Urothelium cell line (cell line): ENCODE measurements at regions not wholly inside any gene's neighbourhood (a gene's known extent, or its start where the extent isn't known, plus 50 kb on each side); places are given as distances from the start of the nearest gene placed in this dataset.

Experiments used
- DNase-seq: peaks from one replicate; pipeline ENCODE4 v3.0.0; 2011; ENCODE audit warnings: low spot score, mixed read lengths
- FAIRE-seq: peaks from 2 replicates; lab custom pipeline; 2011; peaks lifted over from hg19 to GRCh38; lab: Jason Lieb, UNC

DNA sequence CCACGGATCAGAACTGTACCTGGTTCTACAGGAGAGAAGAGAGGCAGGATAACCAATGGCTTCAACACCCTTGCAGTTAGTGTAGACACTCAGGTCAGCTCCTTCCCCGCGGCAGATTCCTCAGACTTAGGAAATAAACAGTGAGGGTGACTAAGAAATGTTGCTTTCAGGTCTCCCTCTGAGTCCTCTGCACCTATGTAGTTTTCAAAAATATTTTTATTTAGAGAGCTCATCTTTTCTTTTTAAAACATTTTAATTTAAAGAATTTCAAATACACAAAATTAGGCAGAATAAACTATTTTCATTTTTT is 195.2 kb downstream of the KLF12 start:
- FAIRE-seq (no peak), DNase-seq (no peak)

DNA sequence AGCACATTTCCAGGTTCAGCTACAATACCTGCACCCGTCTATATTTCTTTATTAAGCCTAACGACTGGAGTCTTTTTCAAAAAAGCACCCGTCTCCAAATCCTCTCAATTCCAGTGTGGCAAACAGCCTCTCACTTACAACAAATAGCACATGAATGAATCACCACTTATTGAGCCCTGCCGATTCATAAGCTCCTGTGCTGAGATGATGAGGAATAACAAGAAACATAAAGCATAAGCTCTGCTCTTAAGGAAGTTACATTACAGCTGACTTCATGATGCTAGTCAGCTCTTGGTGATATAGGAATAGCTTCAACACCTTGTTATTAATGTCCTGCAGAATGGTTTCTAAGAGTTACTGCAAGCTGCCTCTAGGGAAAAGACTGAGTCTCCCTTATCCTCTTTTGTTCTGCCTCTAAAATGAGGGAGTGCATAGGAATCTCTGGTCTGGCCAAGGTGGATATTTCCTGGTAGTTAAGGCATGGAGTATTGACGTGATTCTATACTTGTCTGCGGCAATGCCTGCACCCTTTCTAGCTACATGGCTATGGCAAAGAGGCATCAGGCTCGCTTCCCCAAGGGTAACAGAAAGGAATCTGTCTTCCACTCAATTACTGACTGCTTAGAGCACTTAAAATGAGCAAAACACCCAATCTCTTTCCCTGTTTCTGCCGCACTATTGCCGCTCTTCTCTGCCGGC is 195.7 kb downstream of the KLF12 start:
- peak; percentile 48 for DNase-seq
- FAIRE-seq, result no peak

DNA sequence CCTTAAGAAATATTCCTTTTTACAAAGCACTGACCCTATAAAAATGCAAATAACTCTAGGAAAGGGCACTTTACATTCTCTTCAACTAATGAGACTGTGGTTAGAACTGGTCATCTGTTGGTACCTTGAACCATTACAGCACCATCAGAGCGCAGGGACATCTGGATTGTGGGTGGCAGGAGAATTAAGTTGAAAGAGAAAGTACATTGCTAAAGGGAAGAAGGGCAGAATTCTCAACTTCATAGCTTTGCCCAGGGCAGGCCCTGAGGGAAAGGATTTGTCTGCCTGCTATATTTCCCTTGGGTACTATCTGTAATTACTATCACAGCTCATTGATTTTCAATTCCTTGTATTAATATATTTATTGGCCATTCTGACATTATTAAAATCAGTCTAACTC is 196.8 kb downstream of the KLF12 start:
- DNase-seq (no peak), FAIRE-seq (no peak)

DNA sequence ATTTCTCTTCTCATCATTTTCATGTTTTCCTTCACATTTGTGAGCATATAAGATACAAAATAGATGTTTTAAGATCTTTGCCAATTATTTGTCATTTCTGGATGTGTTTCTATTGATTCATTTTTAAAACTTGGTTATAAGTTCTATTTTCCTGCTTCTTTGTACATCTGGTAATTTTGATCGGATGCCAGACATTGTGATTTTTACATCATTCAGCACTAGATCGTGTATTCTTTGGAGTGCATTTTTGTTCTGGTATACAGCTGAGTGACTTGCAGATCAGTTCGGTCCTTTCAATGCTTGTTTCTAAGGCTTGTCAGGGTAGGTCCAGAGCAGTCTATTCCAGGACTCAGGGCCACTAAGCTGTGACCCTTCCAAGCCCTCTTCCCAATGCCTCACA is 198.2 kb downstream of the KLF12 start:
- FAIRE-seq, result no peak
- DNase-seq, result no peak

DNA sequence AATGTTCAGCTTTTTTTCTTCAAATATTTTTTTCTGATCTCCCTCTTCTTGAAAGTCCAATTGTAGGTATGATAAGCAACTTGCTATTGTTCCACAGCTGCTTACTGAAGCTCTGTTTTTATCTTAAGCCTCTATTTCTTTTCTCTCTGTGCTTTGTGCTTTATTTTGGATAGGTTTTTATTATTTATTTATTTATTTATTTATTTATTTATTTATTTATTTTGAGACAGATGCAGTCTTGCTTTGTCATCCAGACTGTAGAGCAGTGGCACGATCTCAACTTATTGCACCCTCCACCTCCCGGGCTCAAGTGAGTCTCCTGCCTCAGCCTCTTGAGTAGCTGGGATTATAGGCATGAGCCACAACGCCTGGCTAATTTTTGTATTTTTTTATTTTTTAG is 199.4 kb downstream of the KLF12 start:
- FAIRE-seq (no peak), DNase-seq (no peak)

DNA sequence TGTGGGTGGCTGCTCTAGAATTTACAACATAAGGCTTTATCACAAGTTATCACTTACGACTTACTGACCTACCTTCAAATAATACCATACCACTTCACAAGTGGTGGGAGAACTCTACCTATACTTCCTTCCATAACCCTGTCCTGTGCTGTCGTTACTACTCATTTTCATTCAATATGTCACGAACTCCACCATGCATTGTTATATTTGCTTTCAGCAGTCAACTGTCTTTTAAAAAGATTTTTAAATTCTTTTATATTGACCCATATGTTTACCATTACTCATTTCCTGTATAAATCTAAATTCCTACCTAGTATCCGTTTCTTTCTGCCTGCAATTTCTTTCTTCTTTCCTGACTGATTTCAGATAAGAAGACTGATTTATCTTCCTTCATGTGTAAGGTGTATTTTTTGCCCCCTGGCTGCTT is 200.0 kb downstream of the KLF12 start:
- DNase-seq (no peak), FAIRE-seq (no peak)

DNA sequence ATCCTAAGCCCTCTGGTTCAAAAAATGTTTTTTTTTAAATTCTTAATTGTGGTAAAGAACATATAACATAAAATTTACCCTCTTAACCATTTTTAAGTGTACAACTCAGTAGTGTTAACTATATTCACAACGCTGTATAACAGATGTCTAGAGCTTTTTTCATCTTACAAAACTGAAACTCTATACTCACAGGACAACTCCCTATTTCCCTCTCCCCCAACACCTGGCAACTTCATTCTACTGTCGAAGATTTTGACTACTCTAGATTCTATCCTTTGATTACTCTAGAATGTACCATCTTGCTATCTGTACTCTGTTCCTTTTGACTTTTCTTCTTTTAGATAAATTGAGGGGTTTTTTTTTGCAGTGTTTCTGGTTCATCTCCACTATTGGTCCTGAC is 200.4 kb downstream of the KLF12 start:
- FAIRE-seq (no peak), DNase-seq (no peak)

DNA sequence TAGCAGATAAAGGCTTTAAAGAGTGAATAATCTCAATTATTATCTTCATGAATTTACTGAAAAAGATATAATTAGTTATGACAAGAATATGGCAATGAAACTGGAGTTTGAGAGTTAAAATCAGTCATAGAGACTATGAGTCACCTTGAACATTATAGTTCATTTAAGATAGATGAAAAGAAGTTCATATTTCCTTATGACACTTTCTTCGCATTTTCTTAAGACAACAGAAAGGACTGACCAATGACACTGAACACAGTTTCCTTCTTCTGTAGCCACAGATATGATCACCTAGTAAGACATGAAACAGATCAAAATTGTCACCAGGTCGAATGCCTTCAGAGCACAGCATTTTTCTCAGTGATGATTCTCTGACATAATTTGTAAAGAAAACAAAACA is 202.1 kb downstream of the KLF12 start:
- FAIRE-seq, result no peak

DNA sequence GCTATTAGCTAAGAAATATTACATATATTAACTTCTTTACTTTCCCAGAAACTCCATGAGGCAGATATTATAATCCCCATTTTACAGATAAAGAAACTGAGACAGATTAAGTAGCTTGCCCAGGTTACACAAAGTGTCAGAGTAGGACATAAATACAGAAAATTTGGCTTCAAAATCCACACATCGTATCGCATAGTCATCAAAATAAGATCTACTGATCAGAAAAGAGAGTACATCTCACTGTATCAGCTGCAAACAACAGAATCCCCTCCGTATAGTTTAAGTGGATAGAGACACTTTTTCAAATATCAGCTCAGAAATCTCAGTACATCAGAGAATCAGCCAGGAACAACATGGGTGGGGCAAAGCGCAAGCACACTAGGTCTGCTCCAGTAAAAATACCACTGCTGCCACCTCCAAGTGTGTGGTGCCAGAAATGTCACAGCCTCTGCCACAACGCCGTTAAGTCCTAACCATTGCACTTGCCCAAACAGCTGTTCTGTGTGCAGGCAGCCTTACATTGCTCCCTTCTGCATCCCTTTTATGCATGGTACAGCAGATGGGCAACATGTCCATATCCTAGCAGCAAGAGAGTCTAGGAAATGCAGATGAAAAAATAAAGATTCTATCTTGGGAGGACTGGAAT is 204.8 kb downstream of the KLF12 start:
- DNase-seq (no peak), FAIRE-seq (no peak)

More for the DNA sequence above, 202.1 kb downstream of the KLF12 start:
- no peak for DNase-seq

DNA sequence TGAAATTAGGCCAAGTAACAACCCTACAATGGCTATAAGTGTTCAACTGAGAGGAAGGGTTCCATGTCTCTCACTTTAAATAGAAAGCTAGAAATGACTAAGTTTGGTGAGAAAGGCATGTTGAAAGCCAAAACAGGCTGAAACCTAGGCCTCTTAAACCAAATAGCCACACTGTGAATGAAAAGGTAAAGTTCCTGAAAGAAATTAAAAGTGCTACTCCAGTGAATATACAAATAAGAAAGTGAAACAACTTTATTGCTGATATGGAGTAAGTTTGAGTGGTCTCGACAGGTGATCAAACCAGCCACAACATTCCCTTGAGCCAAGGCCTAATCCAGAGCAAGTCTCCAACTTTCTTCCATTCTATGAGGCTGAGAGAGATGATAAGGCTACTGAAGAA is 209.6 kb downstream of the KLF12 start:
- DNase-seq, result no peak
- FAIRE-seq, result no peak

DNA sequence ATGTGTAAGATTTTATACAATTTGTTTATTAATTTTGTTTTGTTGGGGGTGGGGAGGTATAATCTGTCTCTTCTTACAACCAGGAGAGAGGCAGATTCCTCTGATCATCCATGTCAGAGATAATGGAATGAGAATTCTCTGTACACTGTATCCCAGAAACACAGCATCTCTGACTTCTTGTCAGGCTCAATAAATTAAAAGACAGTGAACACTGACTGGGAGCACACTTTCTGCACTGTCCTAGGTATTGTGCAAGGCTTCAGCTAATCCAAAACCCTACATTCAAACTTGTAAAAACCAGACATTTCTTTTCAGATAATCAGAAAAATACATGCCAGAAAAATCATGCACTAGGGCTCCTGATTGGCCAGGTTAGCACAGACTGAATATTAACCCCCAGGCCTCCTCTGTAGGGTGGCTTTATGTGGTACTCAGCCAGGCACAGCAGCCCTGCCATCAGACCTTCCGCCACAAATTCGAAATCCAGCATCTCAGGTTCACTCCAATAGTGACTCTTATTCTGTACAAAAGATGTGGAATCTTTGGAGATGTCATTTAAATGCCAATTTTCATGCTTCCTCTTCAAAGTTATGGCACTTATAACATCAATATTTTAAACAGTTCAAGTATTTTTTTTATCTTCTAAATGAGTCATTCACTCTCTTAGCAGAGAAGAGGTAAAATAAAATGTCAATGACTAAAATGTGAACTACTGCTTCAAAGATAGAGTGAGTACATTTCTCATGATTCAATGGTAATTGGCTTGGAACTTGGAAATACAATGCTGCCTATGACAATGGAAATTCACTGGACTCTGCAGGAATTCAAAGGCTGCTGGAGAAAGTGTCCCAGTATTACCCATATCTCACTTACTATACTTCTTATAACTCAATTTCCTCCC is 211.5 kb downstream of the KLF12 start:
- no peak for DNase-seq
- no peak for FAIRE-seq

DNA sequence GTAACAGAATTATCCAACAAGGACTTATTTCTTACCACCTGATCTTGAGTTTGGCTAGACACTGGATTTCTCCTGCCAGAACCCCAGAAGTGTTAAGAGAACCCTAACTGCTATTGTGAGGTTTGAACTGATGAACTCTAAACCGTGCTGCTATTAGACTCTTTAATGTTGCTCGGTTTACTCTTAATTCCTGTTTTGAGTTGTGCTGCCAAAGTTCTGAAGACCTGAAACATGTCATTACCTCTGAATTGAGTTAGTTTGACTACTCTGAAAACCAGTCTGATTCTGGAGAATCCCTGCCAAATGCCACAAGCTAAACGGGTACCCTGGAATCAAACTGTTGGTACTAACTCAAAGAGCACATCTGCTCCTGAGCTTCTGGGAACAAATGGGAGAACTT is 215.5 kb downstream of the KLF12 start:
- DNase-seq (no peak), FAIRE-seq (no peak)

DNA sequence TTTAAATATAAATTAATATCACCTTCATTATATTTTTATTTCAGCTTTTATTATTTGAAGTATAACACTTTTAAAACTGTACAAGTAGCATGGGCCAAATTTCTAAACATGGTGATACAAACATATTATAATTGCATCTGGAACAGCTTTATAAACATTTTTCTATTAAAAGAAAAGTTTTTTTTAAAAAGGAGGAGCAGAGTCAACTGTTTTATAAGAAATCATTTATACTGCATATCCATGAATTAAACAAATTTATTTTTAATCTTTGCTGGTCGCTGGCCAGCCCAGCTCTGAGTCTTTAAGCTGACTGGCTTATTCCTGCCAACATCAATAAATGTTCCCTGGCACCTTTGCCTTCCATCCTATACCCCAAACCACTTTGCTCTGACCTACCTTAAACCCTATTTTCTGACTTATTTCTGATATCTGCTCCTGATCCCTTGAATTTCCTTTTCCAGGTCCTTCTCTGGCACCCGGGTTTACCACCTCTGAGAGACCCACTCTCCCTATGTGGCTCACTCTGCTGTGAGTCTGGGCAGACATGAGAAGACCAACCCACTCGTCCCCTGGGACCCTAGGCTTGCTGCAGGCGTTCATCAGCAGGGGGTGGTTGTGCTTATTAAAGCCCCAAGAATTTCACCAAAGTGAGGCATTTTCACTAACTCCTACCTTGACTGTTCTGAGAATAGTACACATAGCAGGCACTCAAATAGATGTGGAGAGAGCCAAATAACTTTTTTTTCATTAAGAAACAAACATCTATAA is 220.3 kb downstream of the KLF12 start:
- no peak for DNase-seq
- FAIRE-seq, result no peak

DNA sequence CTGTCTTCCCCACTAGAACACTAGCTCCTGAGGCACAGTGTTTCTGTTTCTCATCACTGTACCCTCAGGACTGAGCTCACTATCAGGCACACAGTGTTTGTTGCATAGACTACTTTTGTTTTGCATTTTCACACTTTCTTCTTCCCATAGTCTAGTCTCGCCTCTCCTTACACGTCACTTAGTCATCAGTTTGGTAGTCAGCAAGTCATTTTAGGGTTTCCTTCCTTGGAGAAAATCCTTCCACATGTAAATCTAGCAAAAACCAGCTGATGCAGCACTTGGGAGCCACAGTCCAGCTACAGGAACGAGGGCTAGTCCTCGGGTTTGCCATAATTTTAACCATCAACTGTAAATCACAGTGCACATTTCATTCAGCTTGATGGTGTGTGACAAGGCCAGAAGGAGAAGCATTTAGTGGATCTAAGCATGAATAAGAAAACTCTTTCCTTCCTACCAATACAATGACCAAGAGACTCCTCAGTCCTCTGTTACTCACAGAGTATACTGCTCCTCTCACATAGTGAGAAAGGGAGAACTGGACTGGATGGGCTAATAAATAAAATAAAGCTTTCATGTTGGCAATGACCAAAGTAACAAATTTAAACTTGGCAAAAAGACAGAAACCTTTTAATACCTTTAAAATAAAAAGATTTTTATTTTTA is 221.0 kb downstream of the KLF12 start:
- no peak for DNase-seq
- no peak for FAIRE-seq

DNA sequence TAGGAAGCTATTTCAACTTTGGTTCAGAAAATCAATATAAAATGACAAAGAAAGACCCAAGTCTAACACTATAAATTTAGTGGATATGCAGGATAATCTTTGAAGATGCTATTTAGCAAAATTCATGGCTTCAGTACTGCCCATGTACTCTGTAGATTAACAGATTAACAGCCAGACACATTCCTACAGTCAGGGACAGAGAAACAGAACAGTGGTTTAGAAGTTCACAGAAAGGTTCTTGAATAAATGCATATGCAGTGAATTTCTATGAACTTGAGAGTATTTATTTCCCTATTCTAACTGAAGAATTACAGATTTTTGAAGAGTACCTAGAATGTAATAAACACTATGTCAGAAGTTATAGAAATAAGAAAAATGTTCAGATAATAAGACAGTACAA is 222.8 kb downstream of the KLF12 start:
- no peak for FAIRE-seq
- no peak for DNase-seq

DNA sequence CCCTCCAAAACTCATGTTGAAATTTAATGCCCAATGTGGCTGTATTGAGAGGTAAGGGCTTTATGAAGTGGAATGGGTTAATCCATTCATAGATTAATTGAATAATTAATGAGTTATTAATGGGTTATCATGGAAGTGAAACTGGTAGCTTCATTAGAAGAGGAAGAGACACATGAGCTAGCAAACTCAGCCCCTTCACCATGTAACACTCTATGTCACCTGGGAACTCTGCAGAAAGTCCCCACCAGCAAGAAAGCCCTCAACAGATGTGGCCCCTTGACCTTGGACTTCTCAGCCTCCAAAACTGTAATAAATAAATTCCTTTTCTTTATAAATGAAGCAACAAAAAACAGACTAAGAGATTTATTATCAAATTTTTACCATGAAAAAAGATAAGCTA is 223.5 kb downstream of the KLF12 start:
- no peak for FAIRE-seq
- DNase-seq, result no peak

DNA sequence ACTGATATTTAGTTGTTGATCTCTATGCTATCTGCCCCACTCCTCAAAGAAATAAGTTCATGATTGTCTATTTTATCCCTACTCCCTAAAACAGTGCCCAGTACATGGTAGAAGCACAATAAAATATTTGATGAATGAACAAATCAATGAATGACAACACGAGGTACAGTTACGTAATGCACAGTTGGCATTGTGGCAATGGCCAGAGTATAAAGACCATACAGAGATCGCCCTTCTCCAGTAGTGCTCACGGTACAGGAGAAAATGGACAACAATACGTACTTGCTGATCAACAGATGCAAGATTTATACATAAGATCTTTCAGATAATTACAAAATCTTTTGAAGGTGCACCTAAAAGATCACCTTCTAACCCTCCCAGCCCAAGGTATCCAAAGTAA is 225.4 kb downstream of the KLF12 start:
- DNase-seq (no peak), FAIRE-seq (no peak)

DNA sequence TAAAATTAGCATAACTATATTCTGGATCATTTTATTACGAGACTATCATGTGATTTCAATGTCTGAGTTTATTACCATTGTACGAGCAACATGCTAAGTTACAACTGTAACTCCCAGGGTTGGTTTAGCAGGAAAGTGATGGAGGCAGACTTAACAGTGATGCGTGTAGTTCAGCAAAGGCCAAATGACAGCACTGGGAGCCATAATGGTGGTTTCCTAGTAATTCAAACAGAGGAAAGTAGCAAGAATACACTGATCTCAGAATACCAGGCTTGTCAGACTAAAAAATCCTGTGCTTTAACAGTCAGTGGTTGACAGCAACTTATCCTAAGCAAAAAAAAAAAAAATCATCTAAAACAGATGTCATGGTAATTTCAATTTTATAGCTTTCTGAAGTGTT is 229.6 kb downstream of the KLF12 start:
- FAIRE-seq (no peak), DNase-seq (no peak)

DNA sequence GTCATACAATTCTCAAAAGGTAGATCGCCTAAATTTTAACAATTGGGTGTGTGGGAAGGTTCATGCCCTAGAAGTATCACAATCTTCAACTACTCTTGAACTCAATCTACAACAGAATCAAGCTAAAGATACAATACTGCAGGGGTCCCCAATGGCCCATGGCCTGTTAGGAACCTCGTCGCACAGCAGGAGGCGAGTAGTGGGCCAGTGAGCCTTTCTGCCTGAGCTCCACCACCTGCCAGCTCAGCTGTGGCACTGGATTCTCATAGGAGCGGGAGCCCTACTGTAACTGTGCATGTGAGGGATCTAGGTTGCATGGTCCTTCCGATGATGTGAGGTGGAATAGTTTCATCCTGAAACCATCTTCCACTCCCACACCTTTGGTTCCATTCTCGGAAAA is 230.6 kb downstream of the KLF12 start:
- FAIRE-seq (no peak), DNase-seq (no peak)

DNA sequence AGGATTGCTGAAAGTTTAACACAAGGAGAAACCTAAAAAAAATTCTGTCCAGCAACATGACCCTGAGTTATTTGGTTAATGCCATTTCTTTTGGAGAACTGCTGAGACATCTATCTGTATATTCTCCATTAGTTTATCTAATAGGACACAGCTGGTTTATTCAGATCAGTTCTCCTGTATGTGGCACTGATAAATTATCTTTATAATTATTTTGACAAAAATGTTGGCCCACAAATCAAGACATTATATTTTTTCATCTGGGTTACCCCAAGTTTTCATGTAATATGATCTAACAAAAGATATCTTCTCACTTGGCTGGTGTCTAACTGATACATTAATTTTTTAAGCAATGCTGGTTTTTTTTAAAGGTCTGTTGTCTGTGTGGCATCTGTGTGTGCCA is 231.4 kb downstream of the KLF12 start:
- DNase-seq, result no peak
- no peak for FAIRE-seq

DNA sequence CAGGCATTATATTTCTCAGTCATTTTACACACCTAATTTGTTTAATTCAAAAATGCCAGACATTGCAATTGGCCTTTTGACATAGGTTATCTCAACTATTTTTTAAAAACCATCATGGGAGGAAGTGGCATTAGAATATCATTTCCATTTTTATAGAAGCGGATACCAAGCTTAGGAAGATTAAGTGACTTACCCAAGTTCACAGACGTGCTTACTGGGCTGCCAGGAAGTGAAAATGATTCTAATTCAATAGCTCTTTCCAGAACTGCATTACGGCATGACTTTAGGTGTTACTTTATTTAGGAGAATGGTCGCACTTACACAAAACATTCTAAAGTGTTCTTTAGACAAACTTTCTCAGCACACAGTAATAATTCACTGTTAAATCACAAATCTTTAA is 231.9 kb downstream of the KLF12 start:
- FAIRE-seq, result no peak
- no peak for DNase-seq
